Central memory CD4-positive, alpha-beta T cell (primary cell): ENCODE measurements at regions not wholly inside any gene's neighbourhood (a gene's known extent, or its start where the extent isn't known, plus 50 kb on each side); places are given as distances from the start of the nearest gene placed in this dataset.
"Not testable (repeated sequence)": the region's sequence is repeated elsewhere in the genome, so short reads cannot be mapped to it uniquely, and the experiment has no call there.

Experiments used
- DNase-seq: peaks from one replicate; pipeline ENCODE4 v3.0.0; 2022

GRCh38 chr2:126145752-126146151, 510.2 kb upstream of the GYPC start:
- no peak for DNase-seq

- no peak for DNase-seq
Observed at GRCh38 chr2:126154256-126154785, 501.6 kb upstream of the GYPC start.

GRCh38 chr2:126160950-126161349, 495.0 kb upstream of the GYPC start:
- not testable (repeated sequence) for DNase-seq

- DNase-seq: no peak
Observed at GRCh38 chr2:126172631-126173184, 483.2 kb upstream of the GYPC start.

GRCh38 chr2:126175222-126175621, 480.7 kb upstream of the GYPC start:
- DNase-seq: no peak

- DNase-seq: no peak
Observed at GRCh38 chr2:126177479-126177878, 478.5 kb upstream of the GYPC start.

GRCh38 chr2:126187668-126188067, 468.3 kb upstream of the GYPC start:
- no peak for DNase-seq

GRCh38 chr2:126189527-126189926, 466.4 kb upstream of the GYPC start:
- no peak for DNase-seq

GRCh38 chr2:126200538-126200937, 455.4 kb upstream of the GYPC start:
- no peak for DNase-seq

GRCh38 chr2:126208266-126208665, 447.7 kb upstream of the GYPC start:
- no peak for DNase-seq

- no peak for DNase-seq
Observed at GRCh38 chr2:126212735-126213134, 443.2 kb upstream of the GYPC start.

- DNase-seq: no peak
Observed at GRCh38 chr2:126219081-126219480, 436.9 kb upstream of the GYPC start.

GRCh38 chr2:126220331-126220730, 435.6 kb upstream of the GYPC start:
- DNase-seq: no peak

GRCh38 chr2:126221506-126221905, 434.5 kb upstream of the GYPC start:
- DNase-seq: no peak

GRCh38 chr2:126222278-126222677, 433.7 kb upstream of the GYPC start:
- no peak for DNase-seq

GRCh38 chr2:126224776-126225175, 431.2 kb upstream of the GYPC start:
- no peak for DNase-seq

GRCh38 chr2:126227250-126227649, 428.7 kb upstream of the GYPC start:
- no peak for DNase-seq

- DNase-seq: no peak
Observed at GRCh38 chr2:126228531-126228930, 427.4 kb upstream of the GYPC start.

GRCh38 chr2:126238251-126238650, 417.7 kb upstream of the GYPC start:
- no peak for DNase-seq

- no peak for DNase-seq
Observed at GRCh38 chr2:126239320-126239955, 416.5 kb upstream of the GYPC start.

GRCh38 chr2:126241001-126241400, 415.0 kb upstream of the GYPC start:
- DNase-seq: no peak

- no peak for DNase-seq
Observed at GRCh38 chr2:126241411-126241810, 414.5 kb upstream of the GYPC start.

GRCh38 chr2:126244937-126245336, 411.0 kb upstream of the GYPC start:
- DNase-seq: no peak

GRCh38 chr2:126253669-126254068, 402.3 kb upstream of the GYPC start:
- no peak for DNase-seq

- no peak for DNase-seq
Observed at GRCh38 chr2:126264625-126265024, 391.3 kb upstream of the GYPC start.
